ENCODE measurements at regions not wholly inside any gene's neighbourhood (a gene's known extent, or its start where the extent isn't known, plus 50 kb on each side); places are given as distances from the start of the nearest gene placed in this dataset.
"Not testable (repeated sequence)": the region's sequence is repeated elsewhere in the genome, so short reads cannot be mapped to it uniquely, and the experiment has no call there.

DNA sequence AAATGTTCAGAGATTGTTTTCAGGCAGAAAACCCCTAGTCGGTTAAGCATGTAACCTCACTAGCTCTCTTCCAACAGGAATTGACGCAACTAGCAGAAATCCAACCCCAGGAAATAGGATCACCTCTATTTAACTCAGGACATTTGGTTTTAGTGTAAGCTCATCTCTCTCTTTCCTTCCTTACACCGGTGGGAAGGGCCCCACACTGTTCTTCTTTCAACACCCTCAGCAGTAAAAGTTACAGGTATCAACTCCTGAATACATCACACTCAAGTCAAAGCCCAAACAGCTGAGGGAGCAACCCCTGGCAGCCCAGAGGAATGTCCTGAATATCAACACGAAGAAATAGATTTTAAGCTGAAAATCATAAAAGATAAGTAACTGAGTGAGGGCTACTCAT, 191.2 kb upstream of the KIF2B start:
- FAIRE-seq: no peak

DNA sequence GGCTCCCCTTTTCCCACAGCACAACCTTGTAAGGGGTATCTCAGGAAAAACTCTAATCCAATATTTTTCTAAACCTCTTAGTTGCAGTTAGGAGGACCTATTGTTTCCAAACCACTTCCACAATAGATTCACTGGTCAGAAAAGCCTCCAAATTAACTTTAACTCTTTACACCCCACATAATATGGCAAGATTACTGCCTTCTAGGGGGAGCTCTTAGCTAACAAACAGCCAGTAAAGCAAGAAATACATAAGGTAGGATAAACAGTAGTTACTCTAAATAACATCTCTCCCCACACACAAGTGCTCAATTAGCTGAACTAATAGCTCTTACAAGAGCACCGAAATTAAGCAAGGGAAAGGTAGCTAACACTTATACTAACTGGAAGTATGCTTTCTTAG, 192.1 kb upstream of the KIF2B start:
- FAIRE-seq: no peak

DNA sequence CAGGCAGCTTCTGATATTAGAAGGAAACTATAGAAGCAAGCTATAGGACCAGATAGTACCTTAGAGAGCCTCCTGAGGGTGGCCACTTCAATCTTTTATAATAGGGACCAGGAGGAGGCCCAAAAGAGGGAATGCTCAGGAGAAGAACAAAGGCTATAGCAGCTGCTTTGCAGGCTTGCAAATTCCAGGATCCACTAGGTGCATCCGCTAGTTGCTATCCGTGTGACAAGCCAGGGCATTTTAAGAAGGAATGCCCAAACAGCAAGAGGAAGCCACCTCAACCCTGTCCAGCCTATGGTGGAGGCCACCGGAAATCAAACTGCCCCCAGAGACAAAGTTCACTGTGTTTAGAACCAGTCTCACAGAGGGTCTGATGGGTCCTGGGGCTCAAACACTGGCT, 192.6 kb upstream of the KIF2B start:
- no peak for FAIRE-seq

DNA sequence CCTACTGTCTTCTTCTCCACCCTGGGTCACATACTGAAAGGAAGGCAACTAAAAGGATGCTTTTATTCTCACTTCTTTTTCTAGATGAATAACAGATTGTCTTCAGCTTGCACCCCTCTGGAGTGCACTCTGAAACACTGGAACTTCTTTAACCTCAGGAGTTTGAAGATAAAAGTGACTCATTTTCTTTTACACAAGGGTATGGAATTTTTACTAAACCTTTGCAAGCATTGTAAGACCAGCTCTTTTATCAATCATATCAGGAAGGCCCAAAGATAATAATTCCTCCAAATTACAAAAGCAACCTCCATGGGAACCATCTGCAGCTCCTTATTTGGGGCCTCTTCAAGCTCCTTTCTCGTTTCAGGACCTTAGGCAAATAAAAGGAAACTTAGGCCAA, 193.5 kb upstream of the KIF2B start:
- FAIRE-seq: no peak

DNA sequence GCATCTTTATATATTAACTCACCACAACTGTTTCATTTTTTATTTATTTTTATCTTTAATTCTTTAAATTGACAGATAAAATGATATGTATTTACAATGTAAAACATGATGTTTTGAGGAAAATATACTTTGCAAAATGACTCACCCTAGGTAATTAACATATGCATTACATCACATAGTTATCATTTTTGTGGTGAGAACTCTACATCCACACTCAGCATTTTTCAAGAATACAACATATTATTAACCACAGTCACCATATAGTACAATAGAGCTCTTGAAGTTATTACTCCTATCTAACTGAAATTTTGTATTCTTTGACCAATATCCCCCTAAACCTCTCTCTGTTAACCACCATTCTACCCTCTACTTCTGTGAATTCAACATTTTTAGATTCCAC, 194.7 kb upstream of the KIF2B start:
- FAIRE-seq: no peak

DNA sequence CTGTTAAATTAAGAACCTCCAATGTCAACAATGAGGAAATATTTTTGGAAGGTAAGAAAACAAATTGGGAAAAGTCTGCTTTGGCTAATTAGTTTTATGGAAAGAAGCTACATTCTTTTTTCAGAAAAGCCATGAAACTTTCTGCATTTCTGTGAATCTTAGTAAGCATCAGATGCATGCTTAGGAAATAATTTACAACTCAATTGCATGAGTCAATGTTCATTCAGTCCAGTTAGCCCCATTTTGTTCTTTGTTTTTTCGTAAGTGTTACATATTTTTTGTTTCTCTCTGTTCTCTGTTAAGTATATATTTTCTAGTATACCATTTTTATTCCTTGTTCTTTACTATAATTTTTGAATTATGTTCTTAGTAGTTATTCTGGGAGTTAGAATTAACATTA, 195.2 kb upstream of the KIF2B start:
- no peak for FAIRE-seq

DNA sequence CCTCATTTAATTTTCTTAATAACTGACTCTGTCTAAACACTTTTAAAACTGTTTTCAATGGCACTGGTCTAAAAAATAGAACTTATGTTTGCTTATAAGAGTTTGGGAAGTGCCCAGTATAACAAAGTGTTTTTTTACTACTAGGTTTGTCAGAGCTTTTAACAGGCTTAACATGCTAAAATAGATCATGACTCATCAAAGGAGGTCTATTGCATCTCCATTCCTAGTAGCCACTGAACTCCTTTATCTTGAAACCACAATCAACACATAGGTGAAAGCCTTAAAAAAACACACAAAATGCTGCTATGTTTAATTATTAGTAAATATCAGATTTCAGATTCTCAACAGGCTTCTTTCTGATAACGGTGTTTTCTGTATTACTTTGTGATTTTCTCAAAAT, 196.4 kb upstream of the KIF2B start:
- no peak for FAIRE-seq

DNA sequence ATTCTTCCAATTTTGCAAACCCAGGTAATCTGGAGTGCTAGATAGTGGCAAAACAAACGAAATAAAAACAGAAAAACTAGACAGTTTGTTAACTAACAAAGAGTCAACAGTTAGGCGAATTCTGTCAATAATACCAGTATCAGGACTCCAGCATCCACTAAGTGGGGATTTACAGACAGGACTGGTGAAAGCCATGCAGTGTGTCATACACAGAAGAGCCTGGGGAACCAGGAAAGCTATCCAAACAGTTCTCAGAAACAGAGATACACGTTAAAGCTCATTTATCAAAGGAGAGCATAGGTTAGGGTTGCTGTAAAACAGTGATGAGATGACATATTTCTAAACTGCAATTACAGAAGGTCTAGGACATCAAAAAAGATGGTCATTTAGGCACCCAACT, 203.7 kb upstream of the KIF2B start:
- no peak for FAIRE-seq

DNA sequence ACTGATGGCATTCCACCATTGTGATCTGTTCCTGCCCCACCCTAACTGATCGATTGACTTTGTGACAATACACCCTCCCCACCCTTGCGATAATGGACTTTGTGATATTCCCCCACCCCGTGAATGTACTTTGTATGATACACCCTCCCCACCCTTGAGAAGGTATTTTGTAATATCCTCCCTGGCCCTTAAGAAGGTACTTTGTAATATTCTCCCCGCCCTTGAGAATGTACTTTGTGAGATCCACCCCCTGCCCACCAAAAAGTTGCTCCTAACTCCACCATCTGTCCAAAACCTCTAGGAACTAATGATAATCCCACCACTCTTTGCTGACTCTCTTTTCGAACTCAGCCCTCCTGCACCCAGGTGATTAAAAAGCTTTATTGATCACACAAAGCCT, 214.5 kb upstream of the KIF2B start:
- FAIRE-seq: not testable (repeated sequence)

DNA sequence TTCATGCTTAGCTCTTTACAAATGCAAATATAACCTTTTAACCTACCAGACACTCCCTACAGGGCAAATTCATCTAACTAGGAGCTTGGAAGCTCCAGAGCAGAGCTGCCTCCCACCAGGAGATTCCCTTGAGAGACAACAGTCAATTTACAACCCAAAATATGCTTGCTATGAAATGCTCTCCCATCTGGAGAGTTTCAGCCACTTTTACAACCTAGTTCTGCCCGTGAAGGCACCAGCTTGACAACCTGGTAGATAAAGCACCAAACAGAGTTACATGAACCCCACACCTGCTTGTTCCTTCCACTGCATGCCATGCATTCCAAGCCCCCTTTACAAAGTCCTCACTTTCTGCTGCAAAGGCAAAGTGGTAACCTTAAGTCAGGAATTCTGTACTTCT, 215.3 kb upstream of the KIF2B start:
- FAIRE-seq: no peak

DNA sequence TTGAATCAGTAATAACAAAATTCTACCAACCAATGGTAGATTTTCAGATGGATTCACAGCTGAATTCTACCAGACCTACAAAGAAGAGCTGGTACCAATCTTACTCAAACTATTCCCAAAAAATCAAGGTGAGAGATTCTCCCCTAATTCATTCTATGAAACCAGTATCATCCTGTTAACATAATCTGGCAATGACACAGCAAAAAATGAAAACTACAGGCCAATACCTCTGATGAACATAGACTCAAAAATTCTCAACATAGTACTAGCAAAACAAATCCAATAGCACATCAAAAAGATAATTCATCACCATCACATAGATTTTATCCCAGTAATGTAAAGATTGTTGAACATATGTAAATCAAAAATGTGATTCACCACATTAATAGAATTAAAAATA, 234.4 kb upstream of the KIF2B start:
- FAIRE-seq: no peak

DNA sequence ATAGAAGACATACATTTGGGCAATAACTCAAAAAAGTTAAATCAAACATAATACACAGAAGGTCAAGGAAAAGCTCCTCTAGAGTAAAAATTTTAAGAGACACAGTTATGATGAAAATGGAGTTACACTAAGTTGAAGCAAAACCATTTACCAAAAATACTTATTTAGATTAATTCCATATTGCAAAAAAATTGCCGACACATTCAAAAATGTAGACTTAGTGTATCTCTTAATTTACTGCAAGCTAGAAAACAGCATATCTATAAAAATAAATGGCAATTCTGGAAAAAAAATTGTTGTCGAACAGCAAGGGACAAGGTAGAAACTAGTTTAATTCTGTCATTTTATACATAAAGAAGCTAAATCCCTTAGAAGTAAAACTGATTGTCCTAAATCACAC, 248.7 kb upstream of the KIF2B start:
- no peak for FAIRE-seq

DNA sequence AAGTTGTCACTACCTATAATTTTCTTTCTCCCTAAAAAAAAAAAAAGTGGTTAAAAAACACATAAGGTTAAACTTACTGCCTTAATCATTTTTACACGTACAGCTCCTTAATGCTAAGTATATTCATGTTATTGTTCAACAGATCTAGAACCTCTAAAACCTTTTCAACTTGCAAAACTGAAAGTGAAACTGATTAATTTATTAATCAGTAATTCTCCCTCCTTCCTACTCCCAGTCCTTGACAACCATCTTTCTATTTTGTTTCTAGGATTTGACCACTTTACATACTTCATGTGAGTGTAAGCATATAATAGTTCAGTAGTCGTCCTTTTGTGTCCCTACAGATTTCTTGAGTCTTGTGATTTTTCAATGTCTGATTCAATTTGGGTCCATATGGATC, 251.4 kb upstream of the KIF2B start:
- FAIRE-seq: no peak

DNA sequence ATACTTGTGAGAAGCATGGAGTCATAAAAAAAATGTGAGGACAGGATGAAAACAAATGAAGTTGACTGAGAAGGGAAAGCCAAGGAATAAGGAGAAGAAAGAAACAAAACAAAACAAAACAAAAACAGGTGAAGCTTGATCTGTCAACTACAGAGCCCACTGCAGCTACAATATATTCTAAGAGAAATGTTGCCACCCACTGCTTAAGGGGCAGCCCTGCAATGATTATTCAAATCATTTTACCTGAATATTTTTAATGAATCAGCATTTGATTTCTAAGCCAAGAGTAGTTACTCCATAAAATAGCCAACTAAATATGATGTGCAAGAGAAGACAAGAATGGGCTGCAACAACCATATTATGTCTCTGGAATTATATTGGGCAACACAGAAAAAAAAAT, 252.0 kb upstream of the KIF2B start:
- no peak for FAIRE-seq

DNA sequence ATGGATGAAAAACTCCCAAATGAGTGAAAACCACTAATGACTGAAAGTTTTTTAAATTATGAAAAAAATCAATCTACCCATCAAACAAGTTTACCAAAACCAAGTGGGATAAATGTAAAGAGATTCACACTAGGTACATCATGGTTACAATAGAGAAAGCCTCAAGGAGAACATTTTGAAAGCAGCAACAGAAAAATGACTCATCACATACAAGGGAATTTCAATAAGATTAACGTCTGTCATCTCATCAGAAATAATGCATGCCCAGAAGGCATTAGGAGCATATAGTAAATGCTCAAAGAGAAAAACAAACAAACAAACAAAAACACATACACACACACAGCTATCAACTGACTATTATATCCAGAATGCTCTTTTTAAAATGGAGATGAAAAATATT, 261.8 kb upstream of the KIF2B start:
- FAIRE-seq: no peak

DNA sequence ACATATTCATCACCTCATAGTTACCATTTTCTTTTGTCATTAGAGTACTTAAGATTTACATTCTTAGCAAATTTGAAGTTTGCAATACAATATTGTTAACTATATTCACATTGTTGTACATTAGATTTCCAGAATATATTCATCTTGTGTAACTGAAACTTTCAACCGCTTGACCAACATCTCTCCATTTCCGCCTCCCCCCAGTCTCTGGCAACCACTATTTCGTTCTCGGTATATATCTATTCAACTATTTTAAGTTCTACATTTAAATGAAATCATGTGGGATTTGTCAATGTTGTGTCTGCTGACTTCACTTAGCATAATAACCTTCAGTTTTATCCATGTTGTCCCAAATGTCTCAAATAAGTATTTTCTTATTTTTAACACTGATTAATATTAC, 274.5 kb upstream of the KIF2B start:
- FAIRE-seq: no peak

DNA sequence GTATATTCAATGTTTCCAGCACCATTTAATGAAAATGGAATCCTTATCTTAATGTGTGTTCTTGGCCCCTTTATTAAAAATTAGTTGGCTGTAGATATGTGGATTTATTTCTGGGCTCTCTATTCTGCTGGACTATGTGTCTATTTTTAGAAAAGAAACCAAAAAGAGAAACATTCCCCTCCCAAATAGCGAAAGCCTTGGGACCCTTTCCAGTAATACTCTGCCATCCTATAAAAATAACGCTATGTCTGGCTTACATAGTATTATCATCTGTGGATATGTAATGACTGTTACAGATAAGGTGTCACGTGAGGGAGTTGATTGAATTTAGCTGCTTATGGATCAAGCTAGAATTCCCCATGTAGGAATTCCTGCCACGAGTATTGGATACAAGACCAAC, 279.3 kb upstream of the KIF2B start:
- no peak for FAIRE-seq

DNA sequence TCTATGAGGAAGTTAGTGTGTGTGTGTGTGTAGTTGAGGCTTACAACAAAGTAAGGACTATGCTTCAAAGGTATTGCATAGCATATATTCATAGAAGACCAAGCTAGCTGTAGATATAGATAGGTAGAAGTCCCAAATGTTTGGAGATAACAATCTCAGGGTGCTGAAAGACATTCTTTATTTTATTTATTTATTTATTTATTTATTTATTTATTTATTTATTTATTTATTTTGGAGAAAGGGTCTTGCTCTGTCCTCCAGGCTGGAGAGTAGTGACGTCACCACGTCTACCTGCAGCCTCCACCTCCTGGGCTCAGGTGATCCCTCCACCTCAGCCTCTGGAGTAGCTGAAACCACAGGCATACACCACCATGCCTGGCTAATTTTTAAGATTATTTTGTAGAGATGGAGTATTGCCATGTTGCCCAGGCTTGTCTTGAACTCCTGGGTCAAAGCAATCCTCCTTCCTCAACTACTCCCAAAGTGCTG, 284.6 kb upstream of the KIF2B start:
- no peak for FAIRE-seq

DNA sequence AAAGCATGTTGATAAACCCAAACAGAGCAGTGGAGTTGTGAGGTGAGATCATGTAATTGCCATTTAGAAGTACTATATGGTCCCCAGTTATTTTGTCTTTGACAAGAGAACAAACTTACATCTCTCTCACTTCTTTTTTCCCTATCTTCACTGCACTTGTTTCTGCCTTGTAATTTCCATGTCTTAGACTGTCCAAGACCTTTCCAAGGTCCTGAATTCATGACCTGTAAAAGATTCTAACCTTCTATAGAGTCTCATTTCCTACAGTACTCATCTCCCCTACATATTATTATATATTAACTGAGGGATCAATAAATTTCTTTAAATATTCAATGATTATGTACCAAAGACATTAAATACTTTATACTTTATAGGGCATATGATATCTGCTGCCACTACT, 295.3 kb upstream of the KIF2B start:
- no peak for FAIRE-seq

DNA sequence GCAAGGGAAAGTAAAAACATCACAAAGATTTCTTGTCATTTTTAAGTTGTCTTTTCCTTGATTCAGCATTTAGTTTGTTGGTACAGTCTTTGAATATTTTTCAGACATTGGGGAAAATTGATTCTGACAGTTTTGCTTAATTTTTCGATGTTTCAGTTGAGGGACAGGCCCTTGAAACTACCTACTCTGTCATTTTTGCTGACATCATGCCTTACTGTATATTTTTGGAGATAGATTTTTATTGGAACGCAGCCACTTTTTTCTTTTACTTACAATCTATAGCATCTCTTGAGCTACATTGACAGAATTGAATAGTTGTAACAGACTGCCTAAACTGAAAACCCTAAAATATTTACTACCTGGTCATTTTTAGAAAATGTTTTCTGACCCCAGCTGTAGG, 297.1 kb upstream of the KIF2B start:
- no peak for FAIRE-seq

DNA sequence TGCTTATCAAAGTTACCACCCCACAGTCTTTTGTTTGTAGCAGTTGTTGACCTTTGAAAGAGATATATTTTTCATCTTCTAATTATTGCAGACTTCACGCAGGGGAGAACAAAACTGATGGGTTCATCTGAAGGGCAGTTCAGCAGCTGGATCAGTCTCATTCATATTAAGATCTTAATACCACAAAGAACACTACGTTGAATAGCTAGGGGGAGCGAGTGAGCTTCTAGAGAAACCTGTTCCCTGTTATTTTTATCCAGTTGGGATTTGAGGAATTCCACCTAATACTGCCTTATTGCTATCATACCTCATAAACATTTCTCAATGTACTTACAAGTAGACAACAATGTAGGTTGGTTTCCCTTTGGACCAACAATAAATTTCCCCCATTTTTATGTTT, 306.1 kb upstream of the KIF2B start:
- no peak for FAIRE-seq

DNA sequence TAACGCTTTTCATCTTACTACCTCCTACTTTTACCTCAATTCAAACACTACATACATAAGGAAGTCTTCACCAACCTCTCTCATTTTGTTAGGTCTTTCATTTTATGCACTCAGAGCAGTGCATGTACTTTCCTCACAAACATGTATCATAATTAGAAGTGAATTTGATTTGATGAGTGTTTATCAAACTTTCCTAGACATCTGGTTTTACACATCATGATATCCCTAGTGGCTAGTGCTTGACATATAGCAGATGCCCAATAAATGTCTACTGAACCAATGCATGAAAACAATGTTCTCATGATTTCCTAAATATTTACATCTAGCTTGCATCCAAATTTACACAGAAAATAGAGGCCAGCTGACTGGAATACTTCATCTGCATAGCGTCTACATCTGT, 323.4 kb upstream of the KIF2B start:
- FAIRE-seq: no peak

DNA sequence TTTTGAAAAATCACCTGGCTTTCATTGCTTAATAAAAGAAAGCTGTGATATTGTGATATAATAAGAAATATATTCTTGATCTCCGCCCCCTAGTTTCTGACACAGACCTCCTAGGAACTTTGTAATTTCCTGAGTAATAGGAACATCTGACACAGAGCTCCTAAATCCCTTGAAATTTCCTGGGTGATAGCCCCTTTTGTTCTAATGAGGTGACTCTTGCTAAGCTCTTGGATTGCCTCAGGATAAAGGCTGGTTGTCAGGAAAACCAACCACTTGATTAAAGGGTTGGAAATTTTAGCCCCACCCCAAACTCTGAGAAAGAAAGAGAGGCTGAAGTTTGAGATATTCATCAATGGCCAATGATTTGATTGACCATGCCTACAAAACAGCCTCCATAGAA, 326.4 kb upstream of the KIF2B start:
- no peak for FAIRE-seq

DNA sequence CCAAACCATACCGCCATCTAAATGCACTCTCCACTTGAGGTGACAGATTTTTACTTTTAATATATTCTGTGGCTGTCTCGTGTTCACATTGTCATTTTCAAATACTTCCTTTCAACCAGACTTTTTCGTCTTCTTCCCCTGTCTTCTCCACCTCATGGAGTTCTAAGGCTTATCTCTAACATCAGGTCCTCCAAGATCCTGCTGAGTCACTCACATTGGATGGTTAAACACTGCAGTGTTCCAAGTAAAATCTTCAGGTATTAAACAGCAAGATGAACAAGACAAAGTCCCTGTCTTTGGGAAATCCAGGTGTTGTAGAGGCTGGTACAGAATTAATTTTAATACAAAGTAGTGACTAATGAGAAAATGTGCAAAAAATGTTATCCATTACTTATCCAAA, 330.2 kb upstream of the KIF2B start:
- no peak for FAIRE-seq

DNA sequence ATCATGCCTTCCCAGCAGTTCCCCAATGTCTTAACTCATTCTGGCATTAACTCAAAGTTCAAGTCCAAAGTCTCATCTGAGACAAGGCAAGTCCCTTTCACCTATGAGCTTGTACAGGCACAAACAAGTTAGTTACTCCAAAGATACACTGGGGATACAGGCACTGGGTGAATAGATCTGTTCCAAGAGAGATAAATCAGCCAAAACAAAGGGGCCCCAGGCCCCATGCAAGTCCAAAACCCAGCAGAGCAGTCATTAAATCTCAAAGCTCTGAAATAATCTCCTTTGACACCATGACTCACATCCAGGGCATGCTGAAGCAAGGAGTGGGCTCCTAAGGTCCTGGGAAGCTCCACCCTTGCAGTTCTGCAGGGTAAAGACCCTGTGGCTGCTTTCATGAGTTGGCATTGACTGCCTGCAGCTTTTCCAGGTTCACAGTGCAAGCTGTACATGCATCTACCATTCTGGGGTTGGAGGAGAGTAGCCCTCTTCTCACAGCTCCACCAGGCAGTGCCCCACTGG, 332.2 kb upstream of the KIF2B start:
- FAIRE-seq: no peak

DNA sequence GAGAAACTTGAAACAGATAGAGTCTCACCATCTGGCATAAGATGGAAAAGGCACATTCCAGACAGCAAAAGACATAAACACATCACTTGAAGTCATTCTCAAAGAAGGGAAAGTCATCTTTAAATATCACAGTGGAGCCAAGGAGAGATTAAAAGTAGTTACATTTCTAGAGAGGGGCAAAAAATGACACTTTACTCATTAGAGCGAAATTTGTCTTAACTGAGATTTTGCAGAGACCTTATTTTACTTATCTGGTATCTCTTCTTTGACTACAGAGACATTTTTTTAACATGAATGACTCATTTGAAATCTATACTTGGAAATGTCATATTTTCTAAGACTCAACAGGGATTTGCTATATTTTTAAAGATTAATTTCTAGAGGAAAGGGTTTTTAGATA, 339.0 kb upstream of the KIF2B start:
- no peak for FAIRE-seq
